KMS-11 (cell line): ENCODE measurements at regions not wholly inside any gene's neighbourhood (a gene's known extent, or its start where the extent isn't known, plus 50 kb on each side); places are given as distances from the start of the nearest gene placed in this dataset.
A peak's percentile ranks its signal among the peaks of the same experiment; 100 is the strongest.

Experiments used
- H2AFZ ChIP-seq: fragments of 200-600 bp; sonication (generic); 2 replicates; pipeline ENCODE4 v1.6.1; 2016; ENCODE audit warnings: antibody characterized with exemption, mixed run types, low read depth
- H3K27ac ChIP-seq: fragments of 200-600 bp; sonication (generic); 2 replicates; pipeline ENCODE4 v1.6.1; 2016; ENCODE audit warnings: mild to moderate bottlenecking, mixed run types
- H3K27me3 ChIP-seq: fragments of 200-600 bp; sonication (generic); 2 replicates; pipeline ENCODE4 v1.6.1; 2017; ENCODE audit warnings: mild to moderate bottlenecking, low read depth, mixed run types, moderate library complexity; ENCODE audit not compliant: insufficient read depth
- H3K36me3 ChIP-seq: fragments of 200-600 bp; sonication (generic); 2 replicates; pipeline ENCODE4 v1.6.1; 2017; ENCODE audit warnings: mild to moderate bottlenecking, mixed run types; ENCODE audit not compliant: insufficient read depth
- H3K4me1 ChIP-seq: fragments of 200-600 bp; sonication (generic); 2 replicates; pipeline ENCODE4 v1.6.1; 2016; ENCODE audit warnings: mild to moderate bottlenecking, low read depth, mixed run types; ENCODE audit not compliant: poor library complexity, severe bottlenecking
- H3K4me2 ChIP-seq: fragments of 200-600 bp; sonication (generic); 2 replicates; pipeline ENCODE4 v1.7.0; 2016; ENCODE audit warnings: mild to moderate bottlenecking, mixed run types
- H3K4me3 ChIP-seq: fragments of 200-600 bp; sonication (generic); IDR thresholded peaks from 2 replicates; pipeline ENCODE4 v1.6.1; 2017; ENCODE audit warnings: low read depth, low read length, mixed read lengths; ENCODE audit not compliant: insufficient read depth
- H3K79me2 ChIP-seq: fragments of 200-600 bp; sonication (generic); 2 replicates; pipeline ENCODE4 v1.6.1; 2016; ENCODE audit warnings: low read depth, mixed run types; ENCODE audit not compliant: insufficient read depth
- H3K9ac ChIP-seq: fragments of 200-600 bp; sonication (generic); 2 replicates; pipeline ENCODE4 v1.6.1; 2016; ENCODE audit warnings: mild to moderate bottlenecking, mixed run types
- H4K20me1 ChIP-seq: fragments of 200-600 bp; sonication (generic); 2 replicates; pipeline ENCODE4 v1.6.1; 2016; ENCODE audit warnings: mild to moderate bottlenecking, mixed run types; ENCODE audit not compliant: insufficient read depth
- TF ChIP-seq, protein P1 (sequence below): fragments of 200-600 bp; sonication (generic); conservative IDR thresholded peaks from 2 replicates; pipeline ENCODE4 v1.6.1; 2017; ENCODE audit warnings: low read depth, mild to moderate bottlenecking, antibody characterized with exemption, low read length, moderate library complexity, mixed read lengths

DNA sequence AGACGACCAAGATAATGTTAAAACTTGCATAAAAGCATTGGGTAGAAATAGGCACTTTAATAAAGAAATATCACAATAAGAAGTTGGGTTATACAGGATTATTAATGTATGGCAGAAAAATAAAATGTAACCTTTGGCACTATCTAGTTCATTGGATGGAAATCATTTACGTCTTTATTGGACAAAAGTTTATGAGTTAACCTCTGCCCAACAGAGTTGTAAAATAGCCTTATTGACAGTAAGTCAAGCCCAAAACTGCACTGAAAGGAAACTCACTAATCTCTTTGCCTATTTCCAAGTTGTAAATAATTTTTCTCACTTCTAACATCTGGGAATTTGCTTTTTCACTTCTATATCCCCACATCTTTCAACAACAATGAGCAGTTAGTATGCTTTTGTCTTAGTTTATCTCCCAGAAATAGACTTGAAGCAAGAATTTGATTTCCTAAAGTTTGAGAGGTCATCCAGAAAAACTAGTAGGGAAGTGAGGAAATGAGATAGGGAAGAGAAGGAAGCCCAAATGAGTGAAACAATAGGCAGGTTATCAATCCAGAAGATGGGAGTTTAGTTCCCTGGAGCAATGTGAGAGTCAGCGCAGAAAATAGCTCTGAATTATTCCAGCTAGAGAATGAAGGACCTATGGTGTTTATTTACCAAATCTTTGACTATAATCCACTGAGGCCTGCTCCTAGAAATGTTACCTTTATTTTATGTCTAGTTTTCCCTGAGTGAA lies 434.8 kb downstream of the CCER1 start:
- Histone ChIP-seq H3K27ac (no peak overlapping the region), H4K20me1 (no peaks in the 10 kb centered on the region), H3K4me2 (no peak overlapping the region), H2AFZ (no peak overlapping the region), H3K27me3 (no peaks in the 10 kb centered on the region), H3K4me1 (peaks cover 6% of the 10 kb centered on the region), H3K9ac (no peak overlapping the region), H3K36me3 (no peaks in the 10 kb centered on the region), H3K79me2 (no peaks in the 10 kb centered on the region), H3K4me3 (no peak overlapping the region)
- TF ChIP-seq, protein P1, sequence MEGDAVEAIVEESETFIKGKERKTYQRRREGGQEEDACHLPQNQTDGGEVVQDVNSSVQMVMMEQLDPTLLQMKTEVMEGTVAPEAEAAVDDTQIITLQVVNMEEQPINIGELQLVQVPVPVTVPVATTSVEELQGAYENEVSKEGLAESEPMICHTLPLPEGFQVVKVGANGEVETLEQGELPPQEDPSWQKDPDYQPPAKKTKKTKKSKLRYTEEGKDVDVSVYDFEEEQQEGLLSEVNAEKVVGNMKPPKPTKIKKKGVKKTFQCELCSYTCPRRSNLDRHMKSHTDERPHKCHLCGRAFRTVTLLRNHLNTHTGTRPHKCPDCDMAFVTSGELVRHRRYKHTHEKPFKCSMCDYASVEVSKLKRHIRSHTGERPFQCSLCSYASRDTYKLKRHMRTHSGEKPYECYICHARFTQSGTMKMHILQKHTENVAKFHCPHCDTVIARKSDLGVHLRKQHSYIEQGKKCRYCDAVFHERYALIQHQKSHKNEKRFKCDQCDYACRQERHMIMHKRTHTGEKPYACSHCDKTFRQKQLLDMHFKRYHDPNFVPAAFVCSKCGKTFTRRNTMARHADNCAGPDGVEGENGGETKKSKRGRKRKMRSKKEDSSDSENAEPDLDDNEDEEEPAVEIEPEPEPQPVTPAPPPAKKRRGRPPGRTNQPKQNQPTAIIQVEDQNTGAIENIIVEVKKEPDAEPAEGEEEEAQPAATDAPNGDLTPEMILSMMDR: no peak

DNA sequence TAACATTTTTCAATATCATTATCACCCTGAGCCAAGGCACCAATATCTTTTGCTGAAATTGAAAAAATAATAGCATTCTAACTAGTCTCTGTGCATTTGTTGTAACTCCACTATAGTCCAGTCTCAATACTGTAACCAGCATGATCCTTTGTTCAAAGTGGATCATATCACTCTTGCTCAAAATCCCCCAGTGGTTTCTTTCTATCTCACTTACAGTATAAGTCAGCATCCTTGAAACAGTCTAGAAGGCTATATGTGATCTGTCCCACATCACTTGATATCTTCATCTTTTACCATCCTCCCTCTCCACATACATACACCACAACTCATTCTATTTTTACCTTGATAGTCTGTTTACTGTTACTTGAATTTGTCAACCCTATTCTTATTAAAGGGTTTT lies 435.7 kb downstream of the CCER1 start:
- no peak overlapping the region for H3K4me3 ChIP-seq
- no peaks in the 10 kb centered on the region for H4K20me1 ChIP-seq
- no peaks in the 10 kb centered on the region for H3K36me3 ChIP-seq
- H3K4me2 ChIP-seq: no peak overlapping the region
- H3K4me1 ChIP-seq: peaks cover 7% of the 10 kb centered on the region
- TF ChIP-seq, protein P1: no peak
- no peak overlapping the region for H2AFZ ChIP-seq
- no peak overlapping the region for H3K27ac ChIP-seq
- H3K79me2 ChIP-seq: no peaks in the 10 kb centered on the region
- H3K9ac ChIP-seq: no peak overlapping the region
- H3K27me3 ChIP-seq: no peaks in the 10 kb centered on the region

DNA sequence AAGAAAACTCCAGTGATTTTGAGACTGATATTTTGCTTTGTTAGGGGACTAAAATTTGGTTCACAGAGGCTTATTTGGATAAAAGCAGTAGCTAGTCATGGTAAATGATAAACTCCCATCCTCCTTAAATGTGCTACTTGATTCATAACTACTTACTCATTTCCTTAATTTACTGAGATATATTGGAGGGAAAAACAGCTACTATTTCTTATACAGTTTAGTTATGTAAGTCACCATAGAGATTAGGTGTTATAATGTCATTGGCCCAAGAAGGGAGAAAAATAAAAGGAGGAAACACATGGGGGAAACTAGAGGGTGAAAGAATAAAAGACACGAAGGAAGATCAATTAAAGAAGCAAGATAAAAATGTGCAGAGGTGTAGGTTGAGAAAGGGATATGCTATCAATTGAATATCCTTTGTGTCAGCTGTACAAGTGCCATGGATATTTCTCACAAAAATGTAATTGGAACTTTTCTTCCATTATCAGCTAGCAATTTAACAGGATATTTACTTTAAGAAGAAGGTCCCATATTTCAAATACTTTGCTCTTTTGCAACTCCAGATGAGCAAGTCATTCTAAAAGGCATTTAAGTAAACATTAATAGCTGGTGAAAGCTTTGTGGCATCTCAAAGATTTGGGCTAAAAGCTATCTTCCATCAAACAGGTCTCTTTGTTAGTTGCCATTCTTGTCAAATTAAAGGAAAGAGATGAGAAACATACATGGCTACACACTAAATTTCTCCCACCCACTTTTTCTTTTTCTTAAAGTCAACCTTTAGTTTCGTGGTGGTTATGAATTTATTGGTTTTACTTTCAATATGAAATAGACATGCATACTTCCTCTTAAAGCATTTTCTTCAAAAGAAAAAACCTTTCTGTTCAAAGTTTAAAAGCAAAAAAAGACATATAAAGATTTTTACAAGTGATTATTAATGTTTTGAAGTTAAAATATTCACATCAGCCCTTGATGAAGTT lies 439.5 kb downstream of the CCER1 start:
- TF ChIP-seq, protein P1: no peak
- Histone ChIP-seq H3K4me1 (peaks cover 7% of the 10 kb centered on the region), H3K27me3 (no peaks in the 10 kb centered on the region), H2AFZ (peak overlapping the region; percentile 42; the same call in 1 of the 2 replicates), H3K4me3 (no peak overlapping the region), H3K79me2 (no peaks in the 10 kb centered on the region), H3K9ac (no peak overlapping the region), H4K20me1 (no peaks in the 10 kb centered on the region), H3K36me3 (no peaks in the 10 kb centered on the region), H3K4me2 (peak overlapping the region; percentile 38; the same call in 1 of the 2 replicates), H3K27ac (no peak overlapping the region)

DNA sequence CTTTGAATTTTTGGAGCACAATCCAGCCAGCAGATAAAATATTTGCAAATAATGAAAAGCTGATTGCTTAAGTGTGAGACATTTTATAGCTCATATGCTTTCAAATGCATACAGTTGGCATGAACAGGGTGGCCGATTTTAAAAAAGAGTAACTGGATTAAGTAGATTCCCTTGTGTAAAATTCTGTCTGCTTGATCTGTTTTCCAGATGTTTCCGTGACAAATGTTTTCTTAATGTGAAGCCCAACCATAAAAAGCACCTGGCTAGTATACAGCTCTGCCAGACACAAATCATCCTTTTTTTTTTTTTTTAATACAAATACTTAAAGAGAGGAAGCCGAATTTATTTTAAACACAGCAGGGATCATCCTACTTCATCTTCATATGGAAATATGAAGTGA lies 440.7 kb downstream of the CCER1 start:
- no peaks in the 10 kb centered on the region for H4K20me1 ChIP-seq
- H3K4me2 ChIP-seq: no peak overlapping the region
- H3K27me3 ChIP-seq: no peaks in the 10 kb centered on the region
- no peak overlapping the region for H2AFZ ChIP-seq
- no peak overlapping the region for H3K4me3 ChIP-seq
- peaks cover 7% of the 10 kb centered on the region for H3K4me1 ChIP-seq
- H3K9ac ChIP-seq: no peak overlapping the region
- no peaks in the 10 kb centered on the region for H3K36me3 ChIP-seq
- no peaks in the 10 kb centered on the region for H3K79me2 ChIP-seq
- H3K27ac ChIP-seq: no peak overlapping the region
- TF ChIP-seq, protein P1: no peak
